ENCODE measurements at regions not wholly inside any gene's neighbourhood (a gene's known extent, or its start where the extent isn't known, plus 50 kb on each side); places are given as distances from the start of the nearest gene placed in this dataset.

DNA sequence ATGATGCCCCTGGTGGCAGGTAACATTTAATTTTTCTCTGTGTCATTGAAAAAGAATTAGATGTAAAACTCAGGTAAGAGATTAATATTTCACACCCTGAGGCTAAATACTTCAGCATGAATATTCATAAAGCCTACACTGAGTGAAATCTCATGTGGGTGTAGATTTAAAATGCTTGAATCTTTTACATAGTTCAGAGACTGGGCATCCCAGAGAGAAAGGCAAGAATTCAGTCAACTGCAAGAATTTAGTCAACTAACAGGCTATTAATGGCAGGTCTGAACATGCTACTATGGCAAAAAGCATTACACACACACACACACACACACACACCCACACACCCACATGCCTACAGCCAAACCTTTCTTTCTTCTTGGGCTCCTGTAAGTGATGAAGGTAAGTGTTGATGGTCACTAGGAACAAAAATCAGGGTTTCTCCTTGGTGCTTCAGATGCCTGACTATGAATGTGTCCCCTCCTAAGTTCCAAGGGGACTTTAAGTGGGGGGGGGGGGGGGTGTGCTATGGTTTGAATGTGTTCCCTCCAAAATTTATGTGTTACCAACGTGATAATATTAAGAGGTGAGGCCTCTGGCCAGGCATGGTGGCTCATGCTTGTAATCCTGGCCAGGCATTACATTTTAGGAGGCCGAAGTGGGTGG, 63.7 kb upstream of the PSMD7 start:
- no peak for DNase-seq

DNA sequence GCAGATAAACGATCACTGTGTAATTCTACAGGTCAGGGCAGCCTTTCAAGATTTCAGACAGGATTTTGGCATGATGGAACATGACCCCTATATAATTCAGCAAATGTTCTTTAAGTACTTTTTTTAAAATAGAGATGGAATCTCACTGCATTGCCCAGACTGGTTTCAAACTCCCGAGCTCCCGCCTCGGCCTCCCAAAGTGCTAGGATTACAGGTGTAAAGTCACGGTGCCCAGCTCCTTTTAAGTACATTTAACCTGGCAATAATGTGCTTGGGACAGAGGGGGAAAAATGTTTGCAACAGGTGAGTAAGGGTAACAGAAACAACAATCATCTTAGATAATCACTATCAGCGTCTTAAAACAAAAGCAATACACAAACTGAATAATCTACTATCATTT, 66.5 kb upstream of the PSMD7 start:
- DNase-seq, result no peak

- peak in 1 of 2 experiments; percentile 49 for DNase-seq
These were observed 70.2 kb upstream of the PSMD7 start for GRCh38 chr16:74226338-74226954.

DNA sequence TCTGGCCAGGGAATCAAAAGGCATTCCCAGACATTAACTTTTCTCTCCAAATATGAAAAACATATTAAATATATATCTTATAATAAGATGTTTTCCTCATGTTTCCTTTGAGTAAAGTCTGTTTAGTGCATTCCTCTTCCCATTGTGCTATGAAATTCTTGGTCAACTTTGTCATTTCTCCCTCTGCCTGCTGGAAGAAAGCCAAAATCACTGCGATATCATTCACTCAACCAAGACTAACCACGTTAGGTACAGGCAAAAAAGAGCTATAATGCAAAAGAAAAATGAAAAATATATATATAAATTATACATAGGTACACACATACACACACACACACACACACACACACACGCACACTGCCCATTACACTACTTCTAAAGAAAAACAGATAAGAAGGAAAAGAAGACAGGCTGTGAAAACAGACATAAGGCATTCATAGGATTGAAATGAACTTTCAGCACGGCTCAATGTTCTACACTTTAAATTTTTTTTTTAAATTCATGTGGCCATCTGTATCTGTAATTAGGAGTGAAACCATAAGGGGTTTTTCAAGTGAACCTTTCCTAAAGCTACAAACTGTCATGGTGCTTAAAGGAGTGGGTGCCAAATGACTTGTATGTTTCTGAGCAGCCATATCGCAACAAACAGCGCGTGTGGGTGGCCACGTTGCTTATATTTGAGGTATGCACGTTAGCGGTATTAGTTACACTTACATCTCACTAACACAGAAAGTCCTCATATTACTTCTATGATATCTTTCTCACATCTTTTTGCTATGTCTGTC, 71.6 kb upstream of the PSMD7 start:
- DNase-seq, result peak; percentile 19 to 79

- DNase-seq, result peak in 1 of 2 experiments; percentile 1
These were observed 74.8 kb upstream of the PSMD7 start for GRCh38 chr16:74221828-74222227.

DNA sequence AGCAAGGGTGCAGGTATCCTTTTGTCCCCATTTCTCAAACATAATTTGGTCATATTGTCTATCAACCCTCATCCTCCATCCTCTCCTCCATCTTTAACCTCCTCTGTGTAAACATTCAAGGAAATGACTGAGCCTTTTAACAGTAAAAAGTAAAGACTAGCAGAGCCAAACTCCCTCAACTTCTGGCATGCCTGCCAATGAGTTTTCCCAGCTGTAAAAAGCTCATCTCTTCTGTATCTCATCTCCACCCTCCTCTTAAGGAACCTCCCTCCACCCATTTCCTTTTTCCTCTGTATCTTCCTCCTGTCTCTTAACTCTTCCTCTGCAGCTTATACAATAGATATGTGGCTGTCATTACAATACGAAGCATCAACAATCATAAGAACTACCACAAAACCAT, 76.9 kb upstream of the PSMD7 start:
- no peak for DNase-seq

DNA sequence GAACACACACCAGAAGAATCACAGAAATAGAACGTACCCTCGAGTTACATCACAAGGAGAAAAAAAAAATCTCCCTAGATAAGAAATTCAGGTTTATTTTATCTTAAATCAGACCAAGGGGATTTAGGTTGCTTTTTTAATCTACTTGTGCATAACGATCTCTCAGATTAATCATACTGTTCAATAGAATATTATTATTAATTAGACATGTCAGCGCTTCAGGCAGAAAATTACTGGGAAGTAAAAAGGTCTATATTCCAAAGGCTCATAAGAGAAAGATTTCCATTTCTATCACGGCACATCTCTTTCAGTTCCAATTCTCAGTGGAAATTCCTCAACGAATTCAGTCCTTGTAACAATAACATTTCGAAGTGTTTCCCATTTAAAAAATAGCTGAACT, 77.7 kb upstream of the PSMD7 start:
- DNase-seq, result no peak

GRCh38 chr16:74216319-74216718, 80.3 kb upstream of the PSMD7 start:
- no peak for DNase-seq

GRCh38 chr16:74215249-74215648, 81.4 kb upstream of the PSMD7 start:
- no peak for DNase-seq

- no peak for DNase-seq
These were observed 83.2 kb upstream of the PSMD7 start for GRCh38 chr16:74213372-74213771.

DNA sequence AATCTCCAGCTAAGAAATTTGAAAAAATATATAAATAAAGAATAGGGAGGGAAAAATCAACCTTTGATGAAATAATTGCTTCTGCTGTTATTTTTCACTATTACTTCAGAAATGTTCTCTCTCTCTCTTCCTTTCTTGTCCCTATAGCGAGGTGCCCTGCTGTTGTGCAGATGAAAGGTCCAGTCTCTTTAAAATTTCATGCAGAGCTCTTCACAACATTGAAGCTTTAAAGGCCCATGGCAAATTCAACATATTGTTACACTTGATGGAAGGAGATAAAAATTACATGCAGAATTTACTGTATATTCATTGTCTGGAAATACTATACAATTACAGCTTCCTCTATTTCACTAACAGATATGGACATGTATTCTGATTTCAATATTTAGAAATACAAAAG, 86.4 kb upstream of the PSMD7 start:
- no peak for DNase-seq

DNA sequence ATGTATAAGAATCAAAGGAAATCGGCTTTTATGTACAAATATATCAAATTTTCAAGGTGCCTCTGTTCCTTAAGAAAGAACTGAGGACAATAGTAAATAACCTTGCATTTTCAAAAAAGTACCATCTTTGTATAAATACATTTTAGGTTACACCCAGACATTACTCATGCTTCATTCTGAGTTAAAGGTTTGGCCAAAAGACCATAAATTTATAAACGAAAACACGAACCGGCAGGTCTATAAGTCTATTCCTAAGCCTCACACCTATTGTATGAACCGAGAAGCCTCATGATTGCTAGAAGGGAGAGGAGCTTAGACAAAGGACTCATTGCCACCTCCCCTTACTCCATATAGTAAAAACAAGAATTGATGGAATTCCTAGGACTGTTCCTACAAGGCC, 94.6 kb upstream of the PSMD7 start:
- DNase-seq, result no peak

GRCh38 chr16:74201576-74201975, 95.0 kb upstream of the PSMD7 start:
- no peak for DNase-seq

GRCh38 chr16:74200921-74201320, 95.7 kb upstream of the PSMD7 start:
- no peak for DNase-seq

- DNase-seq, result no peak
These were observed 96.8 kb upstream of the PSMD7 start for GRCh38 chr16:74199842-74200124.

DNA sequence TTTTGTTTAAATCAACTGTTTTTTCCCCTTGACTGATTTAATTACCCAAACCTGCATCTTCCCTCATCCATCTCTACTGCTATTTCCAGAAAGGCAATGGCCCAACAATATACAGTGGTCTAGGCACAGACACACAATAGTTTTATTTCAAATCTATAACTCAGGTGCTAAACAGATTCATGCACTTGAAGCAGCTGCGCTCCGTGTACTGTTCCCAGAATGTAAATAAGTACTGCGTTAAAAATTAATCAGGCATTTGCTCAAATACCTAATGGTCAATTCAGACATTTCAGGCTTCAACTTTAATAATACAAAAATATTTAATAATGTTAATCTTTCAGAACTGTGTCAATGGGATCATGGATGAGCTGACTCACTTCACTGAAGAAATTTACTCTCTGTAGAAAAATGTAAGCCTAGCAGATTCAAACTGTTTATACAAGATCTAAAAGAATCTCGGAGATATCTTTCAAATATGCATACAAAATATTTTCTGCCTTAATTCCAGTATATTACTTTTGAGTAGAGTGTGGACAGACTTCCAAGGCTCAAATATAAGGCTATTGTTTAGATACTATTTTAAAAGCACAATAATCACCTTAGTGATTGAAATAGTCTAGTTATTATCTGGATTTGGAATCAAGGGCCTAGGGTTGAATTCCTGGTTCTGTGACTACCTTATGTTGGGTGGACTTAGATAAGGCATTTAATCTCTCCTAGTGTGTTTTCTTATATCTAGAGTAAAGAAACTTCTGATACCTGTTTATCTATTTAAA, 97.4 kb upstream of the PSMD7 start:
- DNase-seq, result no peak

DNA sequence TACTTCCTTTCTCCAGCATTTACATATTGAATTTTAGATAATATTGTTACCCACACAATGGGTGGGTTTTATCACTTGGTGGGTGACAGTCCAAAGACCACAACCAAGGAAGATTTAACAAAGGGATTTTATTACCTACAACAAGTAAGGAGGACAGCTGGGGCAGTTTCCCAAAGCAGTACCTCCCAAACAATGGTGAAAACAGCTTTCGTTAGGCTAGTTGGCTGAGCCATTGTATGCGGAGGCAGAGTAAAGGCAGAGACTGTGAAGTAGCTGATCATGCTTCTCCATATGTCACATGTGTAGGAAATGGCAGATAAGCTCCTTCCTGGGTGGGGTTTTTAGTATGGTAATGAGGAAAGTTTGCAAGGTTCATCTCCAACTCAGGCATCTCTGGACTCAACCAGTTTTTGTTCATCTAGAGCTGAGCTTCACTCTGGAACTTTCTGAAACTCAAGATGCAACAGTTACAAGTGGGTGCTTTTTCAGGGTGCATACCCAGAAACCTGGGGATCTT, 104.3 kb upstream of the PSMD7 start:
- no peak for DNase-seq

DNA sequence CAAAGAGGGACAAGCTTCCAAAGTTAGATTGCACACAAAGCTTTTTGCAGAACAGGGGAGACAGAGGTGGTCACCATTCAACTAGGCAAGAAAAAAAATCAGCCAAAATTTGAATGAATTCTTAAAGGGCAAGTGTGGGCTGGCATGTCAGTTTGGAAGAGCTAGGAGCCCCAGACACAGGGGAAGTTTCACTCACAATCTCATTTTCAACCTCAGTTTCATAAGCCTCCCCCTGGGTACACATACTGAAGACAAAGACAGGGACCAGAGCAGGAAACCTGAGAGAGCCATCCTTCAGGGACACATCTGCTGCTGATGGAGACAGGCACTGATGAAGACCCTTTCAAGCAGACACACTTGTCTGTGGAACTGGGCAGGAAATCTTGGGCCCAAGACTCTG, 106.3 kb upstream of the PSMD7 start:
- DNase-seq, result no peak

- DNase-seq, result no peak
These were observed 107.8 kb upstream of the PSMD7 start for GRCh38 chr16:74188856-74189255.

DNA sequence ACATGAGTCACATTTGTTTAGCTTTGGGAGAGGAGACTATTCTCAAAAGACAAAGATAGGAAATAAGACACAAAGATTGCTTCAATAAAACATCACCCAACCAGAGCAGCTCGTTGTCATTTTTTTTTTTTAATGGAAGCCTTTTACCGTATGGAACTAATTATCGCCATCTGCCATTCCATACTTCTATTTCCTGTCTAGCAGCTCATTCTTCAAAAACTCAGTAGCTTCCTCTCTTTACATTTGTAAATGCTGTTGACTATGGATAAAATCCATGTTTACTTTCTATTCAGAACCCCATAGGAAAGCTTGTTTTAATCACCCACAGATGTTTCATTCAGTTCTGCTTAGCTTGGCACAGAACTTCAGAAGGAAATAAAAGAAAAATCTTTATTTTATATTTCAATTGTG, 110.0 kb upstream of the PSMD7 start:
- peak; percentile 57 to 78 for DNase-seq

DNA sequence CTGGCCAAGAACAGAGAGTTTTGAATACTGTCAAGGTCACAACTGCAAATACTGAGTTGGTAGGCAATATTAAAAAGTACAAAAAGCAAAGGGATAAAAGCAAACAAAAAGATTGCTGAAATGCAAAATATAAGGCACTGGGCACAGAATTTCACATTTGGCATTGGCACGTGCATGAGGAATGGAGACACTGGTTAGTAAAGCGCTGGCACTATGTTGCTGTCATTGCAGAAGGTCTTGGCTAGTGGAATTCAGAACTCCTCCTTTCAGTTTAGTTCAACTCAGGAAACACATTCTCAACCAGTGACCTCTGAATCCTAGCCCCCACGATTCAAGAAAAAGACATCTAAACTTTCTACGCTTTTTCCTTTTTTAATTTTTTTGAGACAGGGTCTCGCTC, 111.8 kb upstream of the PSMD7 start:
- DNase-seq, result no peak

- DNase-seq, result no peak
These were observed 112.8 kb upstream of the PSMD7 start for GRCh38 chr16:74183601-74184360.

All from NCI-H524 (cell line).